GM21786 (cell line): ENCODE measurements at regions not wholly inside any gene's neighbourhood (a gene's known extent, or its start where the extent isn't known, plus 50 kb on each side); places are given as distances from the start of the nearest gene placed in this dataset.

Experiments
- ATAC-seq: cut with Tn5 transposase; IDR thresholded peaks from one replicate; pipeline ENCODE4 v1.9.1; 2021; ENCODE audit not compliant: unreplicated experiment

DNA sequence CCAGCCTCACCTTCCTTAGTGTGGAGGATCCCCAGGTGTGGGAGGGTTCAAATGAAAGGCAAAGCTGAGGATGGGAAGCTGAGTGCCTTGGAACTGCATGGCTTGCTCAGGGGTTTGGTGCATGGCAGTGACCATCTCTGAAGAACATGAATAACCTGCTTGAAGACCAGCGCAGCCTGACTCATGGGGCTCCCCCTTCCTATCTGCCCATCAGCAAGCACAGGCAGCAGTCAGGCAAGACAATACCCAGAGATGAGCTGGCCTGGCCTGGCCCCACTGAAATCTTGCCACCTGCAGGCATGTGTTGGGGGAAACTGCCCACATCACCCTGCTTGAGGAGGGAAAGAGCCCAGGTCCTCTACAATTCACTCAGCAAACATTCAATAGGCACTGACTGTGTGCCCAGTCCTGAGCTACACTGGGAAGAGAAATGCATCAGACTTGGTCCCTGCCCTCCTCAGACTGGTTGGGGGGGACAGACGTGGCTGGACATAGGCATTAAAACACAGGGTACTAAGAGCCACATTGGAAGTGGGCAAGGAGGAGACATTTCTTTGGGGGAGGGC lies 105.0 kb upstream of the ALDH1B1 start:
- ATAC-seq = no peak

DNA sequence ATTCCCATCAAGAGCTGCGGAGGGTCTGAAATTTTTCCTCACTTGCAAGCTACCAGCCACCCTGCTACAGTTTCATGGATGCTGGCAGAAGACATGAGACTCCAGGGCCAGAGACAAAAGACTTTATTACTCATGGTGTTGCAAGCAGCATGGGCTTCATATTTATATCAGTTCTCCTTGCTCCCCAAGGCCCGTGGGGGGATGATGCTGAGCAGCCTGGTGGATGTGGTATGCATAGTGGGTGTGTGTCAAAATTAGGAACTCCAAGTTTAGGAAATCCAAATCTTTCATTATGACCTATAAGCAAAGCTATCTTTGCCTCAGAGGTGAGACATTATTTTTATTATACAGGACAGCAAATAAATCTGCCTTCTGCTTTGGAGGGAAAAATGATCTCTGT lies 105.7 kb upstream of the ALDH1B1 start:
- no peak for ATAC-seq

DNA sequence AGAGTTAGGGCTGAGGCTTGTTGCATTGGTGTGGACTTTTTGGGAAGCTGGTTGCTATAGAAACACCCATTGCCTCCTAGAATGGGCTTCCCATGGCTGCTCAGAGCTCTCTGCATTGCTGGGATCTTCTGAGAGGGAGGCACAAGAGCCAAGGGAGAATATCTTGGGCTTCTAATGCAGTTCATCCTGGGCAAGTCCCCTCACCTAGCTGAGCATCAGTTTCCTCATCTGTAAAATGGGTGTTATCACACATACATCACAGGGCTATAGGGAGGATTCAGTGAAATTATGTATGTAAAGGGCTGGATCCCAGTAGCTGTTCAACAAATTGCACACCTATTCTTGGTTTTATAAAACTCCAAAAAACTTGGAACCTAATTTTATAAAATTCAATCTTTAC lies 106.1 kb upstream of the ALDH1B1 start:
- no peak for ATAC-seq

DNA sequence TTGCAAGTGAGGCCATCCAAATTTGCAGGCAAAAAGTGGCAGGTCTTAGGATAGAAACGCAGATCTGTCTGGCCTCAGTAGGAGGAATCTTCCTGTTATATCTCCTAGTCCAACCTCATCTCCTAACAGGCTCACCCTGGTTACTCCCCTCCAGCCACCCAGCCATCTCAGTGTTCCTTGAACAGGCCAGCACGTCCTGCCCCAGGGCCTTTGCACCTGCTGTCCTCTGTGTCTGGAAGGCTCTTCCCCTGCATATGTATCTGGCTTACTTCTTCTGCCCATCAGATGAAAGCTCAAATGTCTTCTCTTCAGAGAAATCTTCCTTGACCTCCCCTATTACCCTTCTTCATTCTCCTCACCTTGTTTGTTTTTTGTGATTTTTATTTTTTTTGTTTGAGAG lies 107.3 kb upstream of the ALDH1B1 start:
- no peak for ATAC-seq

DNA sequence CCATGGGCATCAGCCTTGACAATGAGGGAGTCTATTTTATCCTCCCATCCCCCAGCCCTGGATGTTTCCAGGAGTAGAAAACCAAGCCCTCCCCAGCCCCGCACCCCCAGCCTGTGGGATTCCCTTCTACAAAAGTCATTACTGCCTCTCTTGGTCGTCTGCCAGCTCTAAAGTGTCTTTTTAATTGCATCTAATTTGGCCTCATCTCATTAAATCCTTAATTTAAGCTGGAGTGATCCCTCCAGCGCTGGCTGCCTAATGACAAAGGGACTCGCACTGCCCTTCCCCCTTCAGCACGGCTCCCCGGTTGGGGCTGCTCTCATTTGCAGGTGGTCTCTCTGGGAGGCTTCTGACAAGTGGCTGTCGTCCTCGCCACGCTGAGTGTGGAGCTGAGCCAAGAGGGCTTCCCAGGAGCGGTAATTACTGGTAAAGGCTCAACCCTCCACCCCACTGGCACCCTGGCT lies 107.9 kb upstream of the ALDH1B1 start:
- no peak for ATAC-seq

DNA sequence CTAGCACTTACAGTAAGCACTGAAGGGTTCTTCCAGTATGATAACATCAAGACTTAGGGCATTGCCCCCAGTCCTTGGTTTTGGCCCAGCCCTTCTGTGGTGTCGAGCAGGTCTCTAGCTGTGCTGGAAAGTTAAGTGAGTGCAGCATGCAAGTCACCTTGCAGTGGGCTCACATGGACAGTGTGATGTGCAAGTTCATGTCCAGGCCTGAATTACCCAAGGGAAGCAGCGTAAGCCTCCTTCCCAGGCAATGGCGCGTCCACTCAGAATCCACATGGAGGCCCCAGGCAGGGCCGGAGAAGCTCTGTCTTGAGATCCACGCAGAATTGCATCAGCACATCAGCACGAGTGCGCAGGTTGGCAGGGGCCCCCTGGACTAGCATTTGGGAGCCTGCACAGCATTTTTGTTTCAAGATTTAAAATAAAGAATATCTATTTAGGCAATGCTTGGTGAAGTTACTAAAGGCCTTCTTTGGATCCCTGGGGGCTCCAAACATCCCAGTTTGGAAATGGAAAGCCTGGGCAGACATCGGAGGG lies 108.4 kb upstream of the ALDH1B1 start:
- ATAC-seq = no peak

DNA sequence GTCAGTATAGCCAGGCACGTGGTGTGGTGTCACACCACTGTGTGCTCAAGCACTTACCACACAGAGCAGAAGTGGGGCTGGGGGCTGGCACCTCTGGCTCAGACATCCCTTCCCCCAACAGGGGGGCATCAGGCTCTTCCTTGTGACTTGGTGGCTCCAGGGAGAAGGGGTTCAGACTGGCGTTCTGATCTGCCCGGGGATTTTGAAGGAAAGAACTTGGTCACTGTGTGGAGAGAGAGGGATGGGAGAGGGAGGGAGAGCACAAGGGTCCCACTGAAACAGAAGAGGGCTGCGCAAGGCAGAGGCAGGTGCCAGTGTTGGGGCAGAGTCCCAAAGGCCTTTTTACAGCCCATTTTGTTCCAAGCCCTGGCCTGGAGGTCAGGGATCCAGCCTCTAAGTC lies 109.7 kb upstream of the ALDH1B1 start:
- no peak for ATAC-seq

DNA sequence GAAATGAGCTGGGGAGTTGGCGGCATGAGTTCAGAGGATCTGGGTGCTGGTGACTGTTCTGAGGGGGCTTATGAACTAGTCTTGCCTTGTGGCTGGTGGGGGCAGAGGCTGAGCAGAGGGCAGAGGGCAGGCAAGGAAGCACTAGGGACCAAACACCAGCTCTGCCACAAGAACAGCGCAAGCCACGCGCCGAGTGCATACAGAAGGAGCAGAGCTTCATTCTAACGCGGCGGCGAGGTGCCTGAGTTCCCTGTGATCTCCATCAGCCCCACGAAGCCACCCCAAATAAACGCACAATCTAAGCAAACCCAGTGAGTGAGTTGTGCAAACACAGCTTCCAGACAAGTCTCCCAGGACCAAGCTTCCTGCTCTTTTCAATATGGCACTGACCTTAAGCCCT lies 110.6 kb upstream of the ALDH1B1 start:
- no peak for ATAC-seq

DNA sequence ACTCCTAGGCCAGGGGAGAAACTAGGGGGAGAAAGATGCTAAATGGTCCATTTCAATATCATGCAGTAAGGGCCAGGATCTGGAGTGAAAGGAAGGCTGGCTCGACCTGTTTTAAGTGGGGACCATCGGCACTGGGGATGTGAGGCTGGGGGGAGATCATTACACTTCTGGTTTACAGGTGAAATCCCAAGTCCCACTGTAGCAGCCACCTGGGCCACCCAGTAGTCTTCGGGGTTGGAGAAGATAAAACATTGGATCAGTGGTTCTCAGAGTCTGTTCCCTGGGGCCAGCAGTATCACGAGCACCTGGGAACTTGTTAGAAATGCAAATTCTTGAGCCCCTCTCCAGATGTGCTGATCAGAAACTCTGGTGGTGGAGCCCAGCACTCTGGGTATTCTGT lies 111.3 kb upstream of the ALDH1B1 start:
- ATAC-seq = no peak

DNA sequence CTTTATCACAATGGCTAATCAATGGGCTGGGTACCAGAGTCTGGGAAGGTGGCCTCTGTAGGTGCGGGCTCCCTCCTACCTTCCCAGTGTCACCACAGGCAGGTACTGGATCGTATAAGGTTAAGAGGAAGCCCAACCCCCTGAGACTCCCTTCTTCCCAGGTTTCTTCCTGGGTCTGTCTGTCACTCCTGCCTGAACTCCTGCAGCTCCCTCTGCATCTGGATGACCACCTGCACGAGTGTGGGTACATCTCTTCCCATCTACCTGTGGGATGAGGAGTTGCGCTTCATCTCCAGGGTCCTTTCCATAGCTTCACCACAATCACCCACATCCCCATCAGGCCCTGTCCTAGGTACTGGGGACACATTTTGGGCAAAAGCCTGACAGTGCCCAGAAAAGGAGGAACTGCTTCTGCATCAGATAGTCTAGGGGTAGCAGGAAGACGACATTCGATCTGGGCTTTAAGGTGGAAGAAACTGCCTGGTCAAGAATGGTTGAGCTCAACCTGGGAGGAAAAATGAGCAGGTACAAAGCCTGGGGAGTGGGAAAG lies 112.2 kb upstream of the ALDH1B1 start:
- no peak for ATAC-seq

DNA sequence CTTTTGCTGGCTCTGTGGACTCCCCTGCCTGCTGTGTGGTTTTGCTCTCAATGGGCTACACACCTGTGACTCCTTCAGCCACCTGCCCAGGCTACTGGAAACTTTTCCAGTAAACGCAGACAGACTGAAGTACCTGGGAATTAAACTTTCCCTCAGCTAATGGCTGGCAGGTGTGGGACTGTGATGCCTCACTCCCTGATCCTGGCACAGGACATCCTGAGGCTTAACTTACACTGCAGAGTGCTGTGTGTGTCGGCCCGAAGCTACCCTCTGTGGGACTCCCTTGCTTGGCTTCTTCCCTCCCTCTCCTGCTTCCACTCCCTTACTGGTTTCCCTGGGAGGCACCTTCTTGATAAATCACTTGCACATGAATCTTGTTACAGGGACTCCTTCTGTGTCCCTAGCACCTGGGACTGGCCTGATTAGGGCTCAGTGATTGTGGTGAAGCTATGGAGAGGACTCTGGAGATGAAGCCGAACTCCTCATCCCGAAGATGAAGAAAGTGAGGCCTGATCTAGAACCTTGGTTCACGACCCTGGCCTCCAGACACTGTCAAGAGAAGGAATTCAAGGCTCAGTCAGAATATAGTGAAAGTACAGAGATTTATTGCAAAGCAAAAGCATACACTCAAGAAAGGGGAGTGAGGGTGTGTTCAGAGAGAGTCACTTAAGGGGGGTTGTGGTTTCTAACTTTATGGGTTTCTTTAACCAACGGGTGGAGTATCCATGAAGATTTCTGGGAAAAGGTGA lies 113.4 kb upstream of the ALDH1B1 start:
- ATAC-seq = no peak

DNA sequence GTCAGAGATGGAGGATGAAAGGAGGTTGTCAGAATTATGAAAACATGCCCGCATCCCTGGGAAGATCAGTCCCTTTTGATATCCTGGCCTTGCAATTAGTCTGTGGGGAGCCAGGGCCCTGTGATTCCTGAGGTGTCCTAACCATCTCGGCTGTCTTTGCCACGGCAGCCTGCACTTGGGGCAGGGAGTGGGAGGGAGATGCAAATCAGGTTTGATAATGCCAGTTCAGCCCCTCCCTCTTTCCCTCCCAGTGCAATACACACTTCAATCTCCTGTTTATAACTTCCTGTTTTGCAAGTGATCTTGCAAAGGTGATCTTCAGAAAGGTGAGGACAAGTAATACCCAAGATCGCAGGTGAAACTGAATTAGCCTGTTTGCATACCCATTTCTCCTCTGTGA lies 114.0 kb upstream of the ALDH1B1 start:
- ATAC-seq = no peak

DNA sequence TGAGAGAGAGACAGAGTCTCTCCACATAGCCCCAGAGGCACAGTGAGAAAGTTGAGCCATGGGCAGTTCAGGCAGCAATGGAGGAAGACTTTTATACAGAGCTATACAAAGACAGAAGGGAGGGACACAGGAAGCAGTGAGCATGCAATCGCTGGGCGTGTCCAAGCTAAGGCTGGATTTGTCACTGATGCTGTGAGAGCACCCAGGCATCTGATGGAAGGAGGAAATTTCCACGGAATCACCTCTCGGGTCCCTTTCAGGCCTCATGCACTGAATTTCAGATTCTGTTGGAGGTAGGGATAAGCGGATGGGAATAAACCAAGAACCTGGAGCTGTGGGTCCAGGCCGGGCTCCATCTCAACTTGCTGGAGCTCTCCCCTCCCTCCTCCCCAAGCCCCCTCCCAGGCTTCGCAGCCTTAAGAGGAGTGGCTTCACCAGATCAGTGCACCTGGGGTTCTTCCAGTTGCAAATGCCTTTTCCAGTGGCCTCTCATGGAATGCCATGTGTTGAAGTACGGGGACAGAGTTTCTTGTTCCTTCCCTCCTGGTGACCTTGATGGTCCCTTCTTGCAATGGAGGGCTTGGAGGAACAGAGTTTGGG lies 114.8 kb upstream of the ALDH1B1 start:
- no peak for ATAC-seq

DNA sequence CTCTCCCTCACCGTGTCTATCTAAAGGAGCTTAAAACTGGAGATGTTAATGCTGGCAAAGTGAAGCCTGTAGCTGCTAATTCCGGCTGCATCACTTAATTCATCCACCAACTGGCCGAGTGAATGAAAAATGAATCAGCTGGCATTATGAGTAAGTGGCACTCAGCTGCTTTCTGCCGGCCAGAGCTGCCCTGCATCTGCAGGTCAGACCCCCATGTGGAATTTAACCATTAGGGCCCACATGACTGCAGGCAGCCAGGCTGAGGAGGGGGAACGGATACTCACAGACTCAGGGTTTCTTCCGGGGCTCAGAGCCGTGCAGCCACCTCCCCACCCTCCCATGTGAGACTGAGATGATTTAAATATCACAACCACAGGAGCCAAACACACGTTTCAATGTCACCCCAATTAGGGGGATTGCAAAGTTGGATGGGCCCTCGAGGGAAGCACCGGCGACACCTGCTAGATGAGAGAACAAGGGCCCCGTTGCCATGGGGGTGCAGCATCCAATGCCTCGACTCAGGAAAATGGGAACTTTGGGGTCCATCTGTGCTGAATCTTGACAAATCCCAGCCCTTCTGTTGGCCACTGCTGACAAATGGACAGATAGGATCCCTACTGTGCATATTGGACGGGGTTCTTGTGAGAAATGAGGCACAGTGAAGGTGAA lies 115.6 kb upstream of the ALDH1B1 start:
- no peak for ATAC-seq

DNA sequence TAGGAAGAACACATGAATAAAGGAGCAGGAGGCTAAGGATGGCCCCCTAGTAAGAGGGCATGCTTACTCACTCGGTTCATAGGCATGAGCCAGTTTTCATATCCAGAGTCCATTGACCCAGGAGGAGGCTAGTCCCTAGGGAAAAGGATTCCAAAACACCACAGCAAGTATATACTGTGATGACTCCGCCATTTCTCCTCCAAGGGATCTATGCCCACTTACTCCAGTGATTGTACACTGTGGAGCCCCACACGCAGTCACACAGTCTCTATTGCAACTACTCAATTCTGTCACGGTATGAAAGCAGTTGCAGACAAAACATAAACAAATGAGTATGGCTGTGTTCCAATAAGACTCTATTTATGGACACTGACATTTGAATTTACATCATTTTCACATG lies 117.7 kb upstream of the ALDH1B1 start:
- ATAC-seq = no peak

DNA sequence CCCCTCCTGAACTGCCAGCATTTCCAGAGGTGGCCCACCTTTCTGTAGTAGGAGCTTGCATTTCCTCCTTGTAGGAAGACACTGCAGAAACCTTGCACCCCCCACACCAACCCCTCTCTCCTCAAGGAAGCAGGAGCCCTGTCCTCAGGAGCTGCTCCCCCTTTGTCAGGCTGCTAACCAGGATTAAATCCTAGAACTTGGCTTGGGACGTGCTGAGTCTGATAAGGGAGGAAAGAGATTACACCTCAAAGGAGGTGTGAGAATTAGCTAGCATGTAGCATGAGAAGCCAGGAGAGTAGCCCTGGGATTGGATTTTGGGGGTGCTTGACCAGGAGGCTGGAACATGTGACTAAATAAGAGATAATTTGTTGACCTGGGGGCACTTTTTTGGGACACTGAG lies 119.8 kb upstream of the ALDH1B1 start:
- ATAC-seq = no peak

DNA sequence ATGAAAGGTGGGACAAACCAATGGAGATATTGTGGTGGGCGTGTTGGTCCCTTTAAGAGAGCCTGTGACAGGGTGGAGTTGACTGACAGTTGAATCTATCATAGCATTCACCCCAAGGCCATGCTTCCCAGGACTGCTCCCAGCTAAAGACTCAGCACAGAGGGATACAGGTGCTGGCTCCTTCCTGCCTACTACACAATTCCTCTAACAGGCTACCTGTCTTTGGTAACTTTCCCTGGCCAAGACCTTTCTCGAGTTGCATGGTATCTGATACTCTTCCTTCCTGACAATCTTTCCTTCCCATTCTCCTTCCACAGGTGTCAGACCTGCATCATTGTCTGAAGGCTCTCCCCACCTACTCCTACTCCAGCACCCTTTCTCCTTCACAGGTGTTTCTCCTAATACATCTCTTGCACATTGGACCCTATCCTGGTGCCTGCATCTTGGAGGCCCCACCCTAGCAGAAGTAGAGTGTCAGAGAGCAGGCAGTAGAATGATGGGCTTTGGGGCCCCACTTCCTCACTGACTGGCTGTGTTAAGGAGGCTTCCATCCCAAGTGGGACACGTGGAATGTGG lies 120.7 kb upstream of the ALDH1B1 start:
- no peak for ATAC-seq

DNA sequence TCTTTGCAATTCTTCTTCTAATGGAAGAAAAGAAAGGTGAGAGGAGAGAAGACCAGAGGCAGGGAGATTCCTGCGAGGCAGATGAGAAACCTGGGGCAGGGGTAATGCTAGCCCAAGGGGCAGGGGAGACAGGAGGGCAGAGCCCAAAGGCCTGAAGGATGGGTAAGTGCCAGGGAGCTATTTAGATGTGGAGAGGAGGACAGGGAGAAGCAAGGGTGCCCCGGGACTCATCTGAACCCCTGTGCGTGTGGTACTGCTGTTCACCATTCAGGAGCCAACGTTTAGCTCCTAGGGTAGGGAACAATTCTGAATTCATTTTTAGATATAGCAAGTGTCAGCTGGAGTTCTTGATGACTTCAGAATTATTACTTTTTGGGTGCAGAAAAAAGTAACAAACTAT lies 122.7 kb upstream of the ALDH1B1 start:
- no peak for ATAC-seq

DNA sequence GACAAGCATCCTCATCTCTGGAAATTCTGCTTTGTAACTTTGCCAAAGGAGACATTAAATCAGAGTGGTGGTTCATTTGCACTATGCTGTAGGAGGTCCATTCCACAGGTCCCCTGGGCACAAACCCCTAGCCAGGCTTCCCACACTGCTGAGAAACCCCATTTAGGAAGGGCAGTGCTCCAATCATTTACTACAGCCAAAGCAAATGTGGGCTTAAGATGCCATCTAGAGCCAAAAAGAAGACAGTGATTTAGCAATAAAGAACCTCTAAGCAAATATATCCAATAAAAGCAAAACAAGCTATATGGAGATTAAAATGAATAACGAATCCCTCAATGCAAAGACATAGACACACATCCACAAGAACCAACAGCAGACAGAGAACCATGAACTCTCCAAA lies 129.0 kb upstream of the ALDH1B1 start:
- ATAC-seq = no peak

DNA sequence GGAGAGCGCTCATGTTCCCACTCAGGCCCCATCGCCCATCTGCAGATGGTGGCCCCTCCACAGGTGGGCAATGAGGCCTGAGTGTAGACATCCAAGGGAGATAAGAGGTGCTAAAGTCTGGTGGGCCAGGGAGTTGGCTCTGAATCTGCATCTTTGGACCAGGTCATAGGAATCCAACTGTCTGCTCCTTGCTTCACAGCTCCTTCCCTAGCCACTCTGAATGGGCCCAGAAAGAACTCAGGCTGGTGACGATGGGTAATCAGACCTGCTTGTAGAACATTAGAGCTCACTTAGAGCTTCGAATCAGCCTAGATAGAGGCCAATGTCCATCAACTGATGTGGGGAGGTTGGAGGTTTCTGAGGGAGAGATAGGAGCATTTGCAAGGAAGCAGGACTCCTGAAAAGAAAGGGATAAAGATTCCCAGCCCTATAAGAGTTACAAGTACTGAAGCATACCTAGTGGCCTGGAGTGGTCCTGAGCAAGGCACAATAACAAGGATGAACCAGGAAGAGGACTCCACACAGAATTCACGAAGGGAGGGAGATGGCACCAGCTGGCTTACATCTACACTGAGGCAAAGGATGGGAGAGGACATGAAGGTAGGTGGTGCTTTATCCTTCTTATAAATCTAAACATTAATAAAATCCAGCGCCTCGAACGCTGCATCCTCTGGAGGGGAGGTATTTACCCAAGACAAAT lies 132.8 kb upstream of the ALDH1B1 start:
- no peak for ATAC-seq

DNA sequence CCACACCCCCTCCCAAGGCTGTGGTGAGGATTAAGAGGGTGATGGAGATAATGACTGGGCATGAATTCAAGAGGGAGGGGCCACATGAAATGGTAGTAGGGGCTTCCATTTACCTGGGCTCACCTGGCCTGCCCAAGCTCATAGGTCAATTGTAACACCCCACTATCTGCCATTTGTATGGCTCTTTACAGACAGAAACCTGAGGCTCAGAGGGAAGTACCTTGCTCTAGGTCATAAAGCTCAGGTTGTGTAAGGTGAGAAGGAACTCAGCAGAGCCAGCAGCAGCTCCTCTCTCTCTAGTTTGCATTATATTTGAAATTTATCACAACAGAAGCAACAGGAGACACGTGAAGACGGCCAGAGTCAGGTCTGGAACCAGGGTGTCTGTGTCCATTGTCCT lies 133.4 kb upstream of the ALDH1B1 start:
- ATAC-seq = no peak
